HEK293 (cell line): ENCODE measurements at regions not wholly inside any gene's neighbourhood (a gene's known extent, or its start where the extent isn't known, plus 50 kb on each side); places are given as distances from the start of the nearest gene placed in this dataset.

ENCODE experiments used
- CTCF ChIA-PET: fragments of 350-600 bp; formaldehyde crosslinking; extraction: SDS; loops from one replicate; lab custom pipeline; 2021; ENCODE audit warnings: antibody characterized with exemption; lab: Yijun Ruan, JAX
- POLR2A ChIA-PET: fragments of 300-600 bp; formaldehyde crosslinking; extraction: SDS; loops from one replicate; lab custom pipeline; 2020; ENCODE audit warnings: antibody characterized with exemption, inconsistent platforms; lab: Yijun Ruan, JAX
- H3K27ac ChIP-seq: fragments of 200-500 bp; sonication (Bioruptor generic); 2 replicates; pipeline ENCODE4 v1.5.1; 2014; ENCODE audit warnings: low read depth, low read length, control low read depth, inconsistent platforms; ENCODE audit errors: extremely low read depth
- H3K36me3 ChIP-seq, 2 experiments: fragments of 200-500 bp in 1 of 2; sonication (Bioruptor generic) in 1 of 2; 1 replicate in 1 of 2; 2 replicates in 1 of 2; pipeline ENCODE4 v1.5.1; 2014 to 2017; ENCODE audit warnings: inconsistent platforms in 2 of 2, low read length in 2 of 2; ENCODE audit not compliant: control insufficient read depth in 2 of 2, insufficient read depth in 1 of 2
- H3K4me1 ChIP-seq: fragments of 200-500 bp; sonication (Bioruptor generic); 2 replicates; pipeline ENCODE4 v1.5.1; 2014; ENCODE audit warnings: mild to moderate bottlenecking, low read length, inconsistent platforms; ENCODE audit not compliant: control insufficient read depth, insufficient read depth
- H3K4me3 ChIP-seq: 2 replicates; pipeline ENCODE4 v1.5.1; 2011; ENCODE audit warnings: low read depth, mild to moderate bottlenecking, control low read depth, low read length, moderate library complexity
- H3K9me3 ChIP-seq: fragments of 200-500 bp; sonication (Bioruptor generic); 2 replicates; pipeline ENCODE4 v1.5.1; 2014; ENCODE audit warnings: low read depth, low read length, inconsistent platforms; ENCODE audit not compliant: control insufficient read depth, insufficient read depth
- HOXC10 ChIP-seq: sonication (generic); formaldehyde crosslinking; IDR thresholded peaks from 2 replicates; pipeline ENCODE4 v1.8.1; 2023; ENCODE audit warnings: mild to moderate bottlenecking, missing genetic modification reagents
- MYNN ChIP-seq: fragments of 450-650 bp; formaldehyde crosslinking; IDR thresholded peaks from 2 replicates; pipeline ENCODE4 v1.5.1; 2016; ENCODE audit warnings: missing biosample characterization, missing genetic modification characterization, borderline replicate concordance
- PRDM1 ChIP-seq: fragments of 450-650 bp; formaldehyde crosslinking; IDR thresholded peaks from 2 replicates; pipeline ENCODE4; 2016; ENCODE audit warnings: missing biosample characterization, missing genetic modification characterization
- RBAK ChIP-seq: fragments of 450-650 bp; formaldehyde crosslinking; IDR thresholded peaks from 2 replicates; pipeline ENCODE4 v1.5.1; 2016; ENCODE audit warnings: missing biosample characterization, missing genetic modification characterization
- SCRT2 ChIP-seq: fragments of 450-650 bp; formaldehyde crosslinking; IDR thresholded peaks from 2 replicates; pipeline ENCODE4 v1.5.1; 2016; ENCODE audit warnings: missing biosample characterization, missing genetic modification characterization
- WT1 ChIP-seq: fragments of 450-650 bp; formaldehyde crosslinking; IDR thresholded peaks from 2 replicates; pipeline ENCODE4 v1.5.1; 2016; ENCODE audit warnings: missing biosample characterization, missing genetic modification characterization
- ZBTB20 ChIP-seq: fragments of 450-650 bp; formaldehyde crosslinking; IDR thresholded peaks from 2 replicates; pipeline ENCODE4 v1.5.1; 2016; ENCODE audit warnings: missing biosample characterization, missing genetic modification characterization
- ZEB2 ChIP-seq: fragments of 450-650 bp; formaldehyde crosslinking; IDR thresholded peaks from 2 replicates; pipeline ENCODE4 v1.5.1; 2016; ENCODE audit warnings: missing biosample characterization, missing genetic modification characterization
- ZNF202 ChIP-seq: fragments of 450-650 bp; formaldehyde crosslinking; IDR thresholded peaks from 2 replicates; pipeline ENCODE4 v1.5.1; 2016; ENCODE audit warnings: missing biosample characterization, missing genetic modification characterization, borderline replicate concordance
- ZNF335 ChIP-seq: fragments of 450-650 bp; formaldehyde crosslinking; conservative IDR thresholded peaks from 2 replicates; pipeline ENCODE4 v1.5.1; 2016; ENCODE audit warnings: missing biosample characterization, missing genetic modification characterization
- ZNF341 ChIP-seq: fragments of 450-650 bp; formaldehyde crosslinking; IDR thresholded peaks from 2 replicates; pipeline ENCODE4; 2016; ENCODE audit warnings: low read depth, missing biosample characterization, missing genetic modification characterization
- ZNF670 ChIP-seq: fragments of 450-650 bp; formaldehyde crosslinking; IDR thresholded peaks from 2 replicates; pipeline ENCODE4 v1.5.1; 2016; ENCODE audit warnings: missing biosample characterization, missing genetic modification characterization, low read depth
- ZNF707 ChIP-seq: fragments of 450-650 bp; formaldehyde crosslinking; IDR thresholded peaks from 2 replicates; pipeline ENCODE4 v1.5.1; 2016; ENCODE audit warnings: missing biosample characterization, missing genetic modification characterization
- TF ChIP-seq, protein P1 (sequence below): fragments of 450-650 bp; formaldehyde crosslinking; IDR thresholded peaks from 2 replicates; pipeline ENCODE4 v1.5.1; 2016; ENCODE audit warnings: missing biosample characterization, missing genetic modification characterization, borderline replicate concordance
- TF ChIP-seq, protein P2 (sequence below): fragments of 450-650 bp; formaldehyde crosslinking; IDR thresholded peaks from 2 replicates; pipeline ENCODE4 v1.5.1; 2017; ENCODE audit warnings: missing biosample characterization, missing genetic modification characterization
- TF ChIP-seq, protein P3 (sequence below): fragments of 450-650 bp; formaldehyde crosslinking; optimal IDR thresholded peaks from 2 replicates; pipeline ENCODE3; 2016; ENCODE audit warnings: missing biosample characterization, mild to moderate bottlenecking, missing genetic modification characterization

DNA sequence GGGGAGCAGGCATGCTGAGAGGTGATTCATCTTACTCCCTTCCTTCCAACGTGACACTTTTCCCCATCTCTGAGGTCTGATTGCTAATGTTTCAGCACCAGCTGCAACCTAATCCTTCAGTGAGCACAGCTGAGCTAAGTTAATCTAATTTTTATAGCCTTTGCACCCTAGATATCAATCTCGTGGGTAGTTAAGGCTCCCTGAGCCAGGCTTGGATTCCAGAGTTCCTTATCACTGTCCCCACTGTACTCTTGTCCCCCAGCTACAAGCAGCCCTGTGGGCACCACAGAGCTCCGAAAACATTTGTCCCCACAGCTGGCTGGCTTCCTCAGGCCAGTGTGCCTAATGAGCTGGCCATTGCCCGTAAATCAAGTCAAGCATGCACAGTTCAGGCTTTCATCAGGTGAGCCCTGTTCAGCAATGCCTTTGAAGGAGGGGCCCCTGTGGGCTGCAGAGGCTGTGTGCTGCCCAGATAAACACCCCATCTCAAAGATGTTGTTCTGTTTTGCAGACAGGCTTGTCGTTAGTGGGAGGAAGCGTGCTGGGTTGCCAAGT, 376.9 kb upstream of the RASGRP1 start (continued):
- TF ChIP-seq, protein P1, sequence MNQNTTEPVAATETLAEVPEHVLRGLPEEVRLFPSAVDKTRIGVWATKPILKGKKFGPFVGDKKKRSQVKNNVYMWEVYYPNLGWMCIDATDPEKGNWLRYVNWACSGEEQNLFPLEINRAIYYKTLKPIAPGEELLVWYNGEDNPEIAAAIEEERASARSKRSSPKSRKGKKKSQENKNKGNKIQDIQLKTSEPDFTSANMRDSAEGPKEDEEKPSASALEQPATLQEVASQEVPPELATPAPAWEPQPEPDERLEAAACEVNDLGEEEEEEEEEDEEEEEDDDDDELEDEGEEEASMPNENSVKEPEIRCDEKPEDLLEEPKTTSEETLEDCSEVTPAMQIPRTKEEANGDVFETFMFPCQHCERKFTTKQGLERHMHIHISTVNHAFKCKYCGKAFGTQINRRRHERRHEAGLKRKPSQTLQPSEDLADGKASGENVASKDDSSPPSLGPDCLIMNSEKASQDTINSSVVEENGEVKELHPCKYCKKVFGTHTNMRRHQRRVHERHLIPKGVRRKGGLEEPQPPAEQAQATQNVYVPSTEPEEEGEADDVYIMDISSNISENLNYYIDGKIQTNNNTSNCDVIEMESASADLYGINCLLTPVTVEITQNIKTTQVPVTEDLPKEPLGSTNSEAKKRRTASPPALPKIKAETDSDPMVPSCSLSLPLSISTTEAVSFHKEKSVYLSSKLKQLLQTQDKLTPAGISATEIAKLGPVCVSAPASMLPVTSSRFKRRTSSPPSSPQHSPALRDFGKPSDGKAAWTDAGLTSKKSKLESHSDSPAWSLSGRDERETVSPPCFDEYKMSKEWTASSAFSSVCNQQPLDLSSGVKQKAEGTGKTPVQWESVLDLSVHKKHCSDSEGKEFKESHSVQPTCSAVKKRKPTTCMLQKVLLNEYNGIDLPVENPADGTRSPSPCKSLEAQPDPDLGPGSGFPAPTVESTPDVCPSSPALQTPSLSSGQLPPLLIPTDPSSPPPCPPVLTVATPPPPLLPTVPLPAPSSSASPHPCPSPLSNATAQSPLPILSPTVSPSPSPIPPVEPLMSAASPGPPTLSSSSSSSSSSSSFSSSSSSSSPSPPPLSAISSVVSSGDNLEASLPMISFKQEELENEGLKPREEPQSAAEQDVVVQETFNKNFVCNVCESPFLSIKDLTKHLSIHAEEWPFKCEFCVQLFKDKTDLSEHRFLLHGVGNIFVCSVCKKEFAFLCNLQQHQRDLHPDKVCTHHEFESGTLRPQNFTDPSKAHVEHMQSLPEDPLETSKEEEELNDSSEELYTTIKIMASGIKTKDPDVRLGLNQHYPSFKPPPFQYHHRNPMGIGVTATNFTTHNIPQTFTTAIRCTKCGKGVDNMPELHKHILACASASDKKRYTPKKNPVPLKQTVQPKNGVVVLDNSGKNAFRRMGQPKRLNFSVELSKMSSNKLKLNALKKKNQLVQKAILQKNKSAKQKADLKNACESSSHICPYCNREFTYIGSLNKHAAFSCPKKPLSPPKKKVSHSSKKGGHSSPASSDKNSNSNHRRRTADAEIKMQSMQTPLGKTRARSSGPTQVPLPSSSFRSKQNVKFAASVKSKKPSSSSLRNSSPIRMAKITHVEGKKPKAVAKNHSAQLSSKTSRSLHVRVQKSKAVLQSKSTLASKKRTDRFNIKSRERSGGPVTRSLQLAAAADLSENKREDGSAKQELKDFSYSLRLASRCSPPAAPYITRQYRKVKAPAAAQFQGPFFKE (tag by site-specific recombination): no peak
- TF ChIP-seq ZNF202 (tag by site-specific recombination) (no peak), ZNF335 (peak; percentile 37), ZNF670 (no peak), WT1 (tag by site-specific recombination) (peak; percentile 53; the same call in 1 of the 2 replicates), SCRT2 (tag by site-specific recombination) (no peak)
- TF ChIP-seq, protein P2, sequence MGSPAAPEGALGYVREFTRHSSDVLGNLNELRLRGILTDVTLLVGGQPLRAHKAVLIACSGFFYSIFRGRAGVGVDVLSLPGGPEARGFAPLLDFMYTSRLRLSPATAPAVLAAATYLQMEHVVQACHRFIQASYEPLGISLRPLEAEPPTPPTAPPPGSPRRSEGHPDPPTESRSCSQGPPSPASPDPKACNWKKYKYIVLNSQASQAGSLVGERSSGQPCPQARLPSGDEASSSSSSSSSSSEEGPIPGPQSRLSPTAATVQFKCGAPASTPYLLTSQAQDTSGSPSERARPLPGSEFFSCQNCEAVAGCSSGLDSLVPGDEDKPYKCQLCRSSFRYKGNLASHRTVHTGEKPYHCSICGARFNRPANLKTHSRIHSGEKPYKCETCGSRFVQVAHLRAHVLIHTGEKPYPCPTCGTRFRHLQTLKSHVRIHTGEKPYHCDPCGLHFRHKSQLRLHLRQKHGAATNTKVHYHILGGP (tag by site-specific recombination): no peak

DNA sequence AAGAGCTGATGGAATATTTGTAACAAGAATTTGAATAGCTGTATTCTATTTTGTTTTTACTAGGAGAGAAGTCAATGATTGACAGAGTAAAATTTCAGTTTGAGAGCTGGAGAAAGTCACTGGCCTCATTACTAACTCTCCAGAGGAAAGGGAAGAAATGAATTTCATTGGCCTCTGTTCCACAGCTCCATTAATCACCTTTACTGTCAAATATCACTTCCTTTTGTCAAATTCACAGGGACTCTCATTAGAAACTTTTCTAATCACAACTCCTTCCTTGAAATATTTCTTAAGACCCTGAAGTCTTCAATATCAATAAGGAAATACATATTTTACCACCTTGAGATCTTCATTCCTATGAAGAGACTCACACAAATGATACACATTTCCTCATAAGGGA, 379.9 kb upstream of the RASGRP1 start:
- no peak for TF ChIP-seq PRDM1
- TF ChIP-seq, protein P3, sequence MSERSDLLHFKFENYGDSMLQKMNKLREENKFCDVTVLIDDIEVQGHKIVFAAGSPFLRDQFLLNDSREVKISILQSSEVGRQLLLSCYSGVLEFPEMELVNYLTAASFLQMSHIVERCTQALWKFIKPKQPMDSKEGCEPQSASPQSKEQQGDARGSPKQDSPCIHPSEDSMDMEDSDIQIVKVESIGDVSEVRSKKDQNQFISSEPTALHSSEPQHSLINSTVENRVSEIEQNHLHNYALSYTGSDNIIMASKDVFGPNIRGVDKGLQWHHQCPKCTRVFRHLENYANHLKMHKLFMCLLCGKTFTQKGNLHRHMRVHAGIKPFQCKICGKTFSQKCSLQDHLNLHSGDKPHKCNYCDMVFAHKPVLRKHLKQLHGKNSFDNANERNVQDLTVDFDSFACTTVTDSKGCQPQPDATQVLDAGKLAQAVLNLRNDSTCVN (tag by site-specific recombination): no peak
- no peak for TF ChIP-seq HOXC10 (CRISPR knock-in tag)
- no peak for TF ChIP-seq RBAK (tag by site-specific recombination)
- TF ChIP-seq ZNF335: no peak
- TF ChIP-seq ZNF341 (tag by site-specific recombination): no peak
- TF ChIP-seq ZNF707 (tag by site-specific recombination): no peak
- no peak for TF ChIP-seq ZBTB20 (tag by site-specific recombination)
- TF ChIP-seq MYNN: no peak
- no peak for TF ChIP-seq ZEB2 (tag by site-specific recombination)
- TF ChIP-seq, all 188 proteins: peak for 0
- ChIA-PET CTCF (no interaction called here), POLR2A (no interaction called here)

More for the DNA sequence above, 379.9 kb upstream of the RASGRP1 start:
- H3K27ac ChIP-seq: no peak overlapping the region
- no peaks in the 10 kb centered on the region for H3K36me3 ChIP-seq
- H3K4me3 ChIP-seq: no peak overlapping the region
- no peaks in the 10 kb centered on the region for H3K9me3 ChIP-seq
- H3K4me1 ChIP-seq: peaks cover 6% of the 10 kb centered on the region
